Peyer's patch (tissue), 4 donors: ENCODE measurements at regions not wholly inside any gene's neighbourhood (a gene's known extent, or its start where the extent isn't known, plus 50 kb on each side); places are given as distances from the start of the nearest gene placed in this dataset.

ENCODE experiments used
- DNase-seq, 3 donors: peaks; one replicate each; pipeline ENCODE4 v3.0.0-alpha.2; 2017 to 2019
- H3K27ac ChIP-seq, 4 donors: fragments of 200-600 bp; sonication (generic); one replicate each; pipeline ENCODE4 v1.5.1; 2016 to 2019
- H3K27me3 ChIP-seq, 2 donors: fragments of 200-600 bp; sonication (generic); one replicate each; pipeline ENCODE4 v1.5.1; 2019
- H3K36me3 ChIP-seq, 3 donors: fragments of 200-600 bp; sonication (generic); one replicate each; pipeline ENCODE4 v1.5.1; 2016 to 2019
- H3K4me1 ChIP-seq, 4 donors: fragments of 200-600 bp; sonication (generic); one replicate each; pipeline ENCODE4 v1.5.1; 2016 to 2019
- H3K4me3 ChIP-seq, 4 donors: fragments of 200-600 bp; sonication (generic); 1 replicate in 3 of 4; 2 replicates in 1 of 4; pipeline ENCODE4 v1.5.1; 2016 to 2019; ENCODE audit warnings: mild to moderate bottlenecking in 1 of 4
- H3K9me3 ChIP-seq, 4 donors: fragments of 200-600 bp; sonication (generic); one replicate each; pipeline ENCODE4 v1.5.1; 2016 to 2019; ENCODE audit warnings: mild to moderate bottlenecking in 1 of 4
- POLR2A ChIP-seq, 2 donors: fragments of 450-650 bp; IDR thresholded peaks; one replicate each; pipeline ENCODE4 v1.5.1; 2017; ENCODE audit warnings: antibody characterized with exemption in 2 of 2, mild to moderate bottlenecking in 2 of 2, moderate library complexity in 2 of 2
- TF ChIP-seq, protein P1 (sequence below), 6 experiments: fragments of 450-650 bp in 4 of 6; fragments of 200-600 bp in 2 of 6; sonication (generic) in 1 of 6; IDR thresholded peaks; one replicate each; pipeline ENCODE4 v1.5.1; 2017 to 2019; ENCODE audit warnings: antibody characterized with exemption in 6 of 6, mild to moderate bottlenecking in 3 of 6, moderate library complexity in 1 of 6

DNA sequence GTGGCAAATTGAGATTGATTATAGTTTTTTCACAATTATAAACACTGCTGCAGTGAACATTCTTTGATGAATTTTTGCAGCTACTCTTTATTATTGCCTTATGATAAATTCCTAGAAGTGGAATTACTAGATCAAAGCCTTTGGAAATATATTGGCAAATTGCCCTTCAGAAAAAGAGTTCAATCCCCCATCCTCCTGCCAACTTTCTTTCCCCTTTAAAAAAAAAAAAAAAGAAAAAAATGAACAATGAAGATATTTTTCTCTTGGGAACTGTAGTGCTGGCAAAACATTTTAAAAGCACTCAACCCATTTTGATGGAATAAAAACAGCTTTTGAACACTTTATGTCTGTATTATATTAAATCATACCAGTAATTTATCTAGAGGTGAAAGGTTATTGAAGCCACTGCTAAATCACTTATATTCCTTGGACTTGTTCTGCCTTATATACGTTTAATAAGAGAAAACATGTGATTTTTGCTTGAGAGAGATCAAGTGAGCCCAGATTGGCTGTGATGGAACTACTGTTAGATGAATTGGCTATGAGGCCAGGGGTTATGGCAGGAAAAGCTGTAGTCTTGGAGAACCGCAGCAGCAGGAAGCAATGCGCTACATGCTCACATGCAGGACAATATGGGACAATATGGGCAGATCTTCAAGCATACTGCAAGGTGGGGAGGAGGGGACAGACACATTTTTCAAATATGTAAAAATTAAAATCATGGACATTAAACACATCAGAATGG lies 212.8 kb upstream of the C2CD4B start:
- Histone ChIP-seq H3K9me3 (no peaks in the 10 kb centered on the region), H3K4me3 (no peak overlapping the region), H3K27ac (no peak overlapping the region), H3K4me1 (no peaks in the 10 kb centered on the region), H3K36me3 (no peaks in the 10 kb centered on the region), H3K27me3 (no peaks in the 10 kb centered on the region)
- no peak for TF ChIP-seq POLR2A (IDR thresholded peaks at IDR 0.05)
- DNase-seq, result no peak

DNA sequence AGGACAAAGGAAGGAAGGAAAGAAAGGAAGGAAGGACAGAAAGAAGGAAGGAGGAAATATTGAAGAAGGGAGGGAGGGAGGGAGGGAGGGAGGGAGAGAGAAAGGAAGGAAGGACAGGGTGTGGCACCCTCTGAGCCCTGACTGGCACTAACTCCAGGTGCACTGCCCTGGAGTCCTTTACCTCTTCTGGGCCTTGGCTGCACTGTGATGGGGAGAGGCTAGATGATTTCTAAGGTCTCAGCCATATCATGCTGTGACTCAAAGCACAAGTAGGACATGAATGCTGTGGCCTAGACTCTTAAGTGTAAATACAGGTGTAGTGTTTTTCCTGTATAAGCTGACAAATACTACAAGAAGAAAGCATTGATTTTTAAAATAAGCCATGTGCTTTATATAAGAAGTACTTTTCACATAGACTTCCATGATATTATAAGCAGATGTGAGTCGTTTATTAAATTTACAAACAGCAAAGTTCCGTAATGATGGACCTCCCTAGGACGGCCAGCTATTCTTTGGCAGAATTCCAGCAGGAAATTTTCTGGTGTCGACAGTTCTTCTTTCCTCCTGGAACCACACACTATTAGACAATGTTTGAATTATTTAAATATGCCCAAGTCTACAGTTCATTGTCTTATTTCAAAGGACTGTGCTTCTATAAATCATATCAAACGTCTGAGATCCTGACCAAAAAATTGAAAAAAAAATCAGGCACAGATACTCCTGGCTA lies 213.8 kb upstream of the C2CD4B start:
- no peak for DNase-seq
- Histone ChIP-seq H3K4me1 (no peaks in the 10 kb centered on the region), H3K9me3 (no peaks in the 10 kb centered on the region), H3K27me3 (no peaks in the 10 kb centered on the region), H3K36me3 (no peaks in the 10 kb centered on the region), H3K4me3 (no peak overlapping the region), H3K27ac (no peak overlapping the region)
- TF ChIP-seq, protein P1, sequence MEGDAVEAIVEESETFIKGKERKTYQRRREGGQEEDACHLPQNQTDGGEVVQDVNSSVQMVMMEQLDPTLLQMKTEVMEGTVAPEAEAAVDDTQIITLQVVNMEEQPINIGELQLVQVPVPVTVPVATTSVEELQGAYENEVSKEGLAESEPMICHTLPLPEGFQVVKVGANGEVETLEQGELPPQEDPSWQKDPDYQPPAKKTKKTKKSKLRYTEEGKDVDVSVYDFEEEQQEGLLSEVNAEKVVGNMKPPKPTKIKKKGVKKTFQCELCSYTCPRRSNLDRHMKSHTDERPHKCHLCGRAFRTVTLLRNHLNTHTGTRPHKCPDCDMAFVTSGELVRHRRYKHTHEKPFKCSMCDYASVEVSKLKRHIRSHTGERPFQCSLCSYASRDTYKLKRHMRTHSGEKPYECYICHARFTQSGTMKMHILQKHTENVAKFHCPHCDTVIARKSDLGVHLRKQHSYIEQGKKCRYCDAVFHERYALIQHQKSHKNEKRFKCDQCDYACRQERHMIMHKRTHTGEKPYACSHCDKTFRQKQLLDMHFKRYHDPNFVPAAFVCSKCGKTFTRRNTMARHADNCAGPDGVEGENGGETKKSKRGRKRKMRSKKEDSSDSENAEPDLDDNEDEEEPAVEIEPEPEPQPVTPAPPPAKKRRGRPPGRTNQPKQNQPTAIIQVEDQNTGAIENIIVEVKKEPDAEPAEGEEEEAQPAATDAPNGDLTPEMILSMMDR (IDR thresholded peaks at IDR 0.05), result no peak
- no peak for TF ChIP-seq POLR2A (IDR thresholded peaks at IDR 0.05)

DNA sequence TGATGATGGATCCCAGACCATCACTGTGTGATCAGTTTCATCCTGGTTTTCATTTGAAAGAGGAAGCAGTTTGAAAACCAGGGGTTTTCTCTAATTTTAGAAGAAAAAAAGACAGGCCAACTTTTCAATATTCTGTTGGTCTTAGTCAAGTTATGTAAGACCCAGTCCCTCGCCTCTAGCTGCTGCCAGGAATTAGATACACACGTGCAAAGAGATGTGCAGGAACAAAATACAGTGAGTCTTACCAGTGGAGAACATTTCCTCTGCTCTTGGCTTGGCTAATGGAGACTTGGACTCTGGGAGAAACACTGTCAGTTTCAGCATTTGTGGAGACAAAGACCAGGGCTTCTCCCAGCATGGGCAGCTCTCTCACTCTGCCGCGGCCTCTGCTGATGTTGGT lies 214.9 kb upstream of the C2CD4B start:
- H3K27me3 ChIP-seq, result no peaks in the 10 kb centered on the region
- H3K4me1 ChIP-seq, result no peaks in the 10 kb centered on the region
- H3K27ac ChIP-seq, result no peak overlapping the region

DNA sequence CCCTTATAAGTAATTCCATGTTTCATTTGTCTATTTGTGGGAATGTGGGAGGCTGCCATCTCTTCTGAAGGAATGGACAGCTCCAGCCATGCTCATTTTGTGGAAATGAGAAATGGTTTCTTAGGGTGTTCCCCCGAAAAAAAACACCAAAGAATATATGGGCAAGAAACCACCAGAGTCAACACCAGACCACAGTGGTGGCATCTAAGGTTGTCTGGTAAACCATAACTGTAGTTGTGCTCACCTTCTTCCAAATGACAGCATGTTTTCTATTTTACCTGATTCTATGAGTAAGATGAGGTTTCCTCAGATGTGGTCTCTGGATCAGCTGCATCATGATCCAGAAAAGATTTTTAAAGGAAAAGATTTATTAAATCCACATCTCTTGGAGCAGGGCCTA lies 217.0 kb upstream of the C2CD4B start:
- Histone ChIP-seq H3K4me1 (no peaks in the 10 kb centered on the region), H3K27ac (no peak overlapping the region), H3K9me3 (no peaks in the 10 kb centered on the region), H3K36me3 (no peaks in the 10 kb centered on the region), H3K27me3 (no peaks in the 10 kb centered on the region), H3K4me3 (no peak overlapping the region)
- no peak for TF ChIP-seq POLR2A (IDR thresholded peaks at IDR 0.05)
- TF ChIP-seq, protein P1 (IDR thresholded peaks at IDR 0.05), result no peak
- DNase-seq, result no peak

More for the DNA sequence above, 214.9 kb upstream of the C2CD4B start:
- H3K9me3 ChIP-seq, result no peaks in the 10 kb centered on the region
- no peak for DNase-seq
- no peak overlapping the region for H3K4me3 ChIP-seq
- no peak for TF ChIP-seq POLR2A (IDR thresholded peaks at IDR 0.05)
- TF ChIP-seq, protein P1 (IDR thresholded peaks at IDR 0.05), result no peak
- no peaks in the 10 kb centered on the region for H3K36me3 ChIP-seq

DNA sequence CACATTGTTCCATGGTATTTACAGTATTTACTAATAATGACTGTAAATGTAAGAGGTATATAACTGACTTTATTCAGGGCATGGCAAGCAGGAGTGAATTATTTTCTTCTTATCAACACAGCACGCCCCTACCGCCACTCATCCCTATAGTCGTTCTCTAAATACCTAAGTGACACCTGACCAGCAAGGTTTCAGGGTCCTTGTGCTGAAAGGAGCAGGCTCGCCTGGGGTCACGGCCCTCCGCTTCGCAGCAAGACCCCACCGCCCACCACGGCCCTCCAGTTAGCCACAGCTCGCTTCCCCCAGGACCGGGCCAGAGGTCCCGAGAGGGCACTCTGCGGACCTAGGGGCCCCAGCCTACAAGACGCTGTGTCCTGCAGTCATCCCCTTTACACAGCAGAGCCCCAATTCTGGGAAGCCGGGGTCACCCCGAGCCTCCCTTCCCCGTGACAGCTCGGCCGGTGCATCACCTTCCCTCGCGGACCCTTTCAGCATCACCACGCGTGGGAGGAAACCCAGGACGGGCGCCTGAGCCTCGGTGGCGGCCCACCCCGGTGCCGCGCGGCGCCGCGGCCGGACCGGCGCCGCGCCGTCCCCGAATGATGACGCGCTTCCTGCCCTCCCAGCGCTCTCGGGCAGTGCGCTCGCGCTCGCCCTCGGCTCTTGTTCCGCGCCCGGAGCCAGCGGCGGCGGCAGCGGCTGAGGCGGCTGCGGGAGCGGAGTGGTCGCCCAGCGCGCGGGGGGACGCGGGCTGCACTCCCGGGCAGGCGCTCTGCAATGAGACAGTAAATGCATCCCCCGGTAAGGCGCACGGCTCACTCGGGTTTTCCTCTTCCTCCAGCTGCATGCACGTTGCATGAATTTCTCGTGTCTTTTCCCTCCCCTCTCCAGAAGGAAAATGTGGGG lies 225.1 kb upstream of the C2CD4B start, which contains the start of gene TLN2:
TLN2 (plus strand) TSS at position 666 of the 906 bp plus-strand sequence.
- peak within 1 kb of the TSS; percentile 62 to 95 (median 81) for H3K4me3 ChIP-seq
- peak; percentile 42 to 83 (median 76) for DNase-seq
- no peaks in the 10 kb centered on the region for H3K36me3 ChIP-seq
- H3K9me3 ChIP-seq, result no peaks in the 10 kb centered on the region
- TF ChIP-seq POLR2A (IDR thresholded peaks at IDR 0.05), result peak; percentile 38 to 86
- TF ChIP-seq, protein P1 (IDR thresholded peaks at IDR 0.05), result no peak
- no peaks in the 10 kb centered on the region for H3K27me3 ChIP-seq
- peaks cover 0 to 15% (median 4%) of the 10 kb centered on the region in 4 donors for H3K4me1 ChIP-seq
- peak within 1 kb of the TSS; percentile 67 to 80 (median 72) for H3K27ac ChIP-seq
